ENCODE measurements at regions not wholly inside any gene's neighbourhood (a gene's known extent, or its start where the extent isn't known, plus 50 kb on each side); places are given as distances from the start of the nearest gene placed in this dataset.

DNA sequence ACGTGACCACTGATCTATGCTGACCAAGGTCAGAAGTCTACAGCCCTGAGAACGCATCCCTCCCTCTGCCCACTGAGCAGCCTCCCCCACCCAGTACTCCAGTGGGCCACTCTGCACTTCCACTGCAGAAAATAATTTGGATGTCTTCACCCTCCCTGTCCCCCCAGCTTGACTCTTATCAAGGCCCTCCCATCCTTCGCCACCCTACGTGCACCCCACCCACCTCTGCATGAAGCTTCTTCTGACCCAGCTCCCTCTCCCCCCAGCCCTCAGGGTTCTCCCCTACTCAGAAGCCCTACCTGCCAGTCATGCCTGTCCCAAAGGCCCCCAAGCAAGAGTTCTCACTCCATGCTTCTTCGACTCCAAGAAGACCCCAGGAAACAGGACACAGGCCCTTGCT is 138.5 kb upstream of the FSTL4 start:
- H3K27ac Mint-ChIP-seq: no peak overlapping the region
- H3K27me3 Mint-ChIP-seq: peaks cover 28% of the 10 kb centered on the region
- no peak overlapping the region for H3K4me3 Mint-ChIP-seq (ENCODE audit: low read depth)
- H3K4me1 Mint-ChIP-seq (ENCODE audit: low read depth): peaks cover under 1% of the 10 kb centered on the region
- DNase-seq (ENCODE audit: low spot score, unreplicated experiment): no peak
- H3K36me3 Mint-ChIP-seq (ENCODE audit: insufficient read depth): no peaks in the 10 kb centered on the region
- TF ChIP-seq, protein P1, sequence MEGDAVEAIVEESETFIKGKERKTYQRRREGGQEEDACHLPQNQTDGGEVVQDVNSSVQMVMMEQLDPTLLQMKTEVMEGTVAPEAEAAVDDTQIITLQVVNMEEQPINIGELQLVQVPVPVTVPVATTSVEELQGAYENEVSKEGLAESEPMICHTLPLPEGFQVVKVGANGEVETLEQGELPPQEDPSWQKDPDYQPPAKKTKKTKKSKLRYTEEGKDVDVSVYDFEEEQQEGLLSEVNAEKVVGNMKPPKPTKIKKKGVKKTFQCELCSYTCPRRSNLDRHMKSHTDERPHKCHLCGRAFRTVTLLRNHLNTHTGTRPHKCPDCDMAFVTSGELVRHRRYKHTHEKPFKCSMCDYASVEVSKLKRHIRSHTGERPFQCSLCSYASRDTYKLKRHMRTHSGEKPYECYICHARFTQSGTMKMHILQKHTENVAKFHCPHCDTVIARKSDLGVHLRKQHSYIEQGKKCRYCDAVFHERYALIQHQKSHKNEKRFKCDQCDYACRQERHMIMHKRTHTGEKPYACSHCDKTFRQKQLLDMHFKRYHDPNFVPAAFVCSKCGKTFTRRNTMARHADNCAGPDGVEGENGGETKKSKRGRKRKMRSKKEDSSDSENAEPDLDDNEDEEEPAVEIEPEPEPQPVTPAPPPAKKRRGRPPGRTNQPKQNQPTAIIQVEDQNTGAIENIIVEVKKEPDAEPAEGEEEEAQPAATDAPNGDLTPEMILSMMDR (IDR thresholded peaks at IDR 0.05; ENCODE audit: unreplicated experiment): no peak
- no peaks in the 10 kb centered on the region for H3K9me3 Mint-ChIP-seq (ENCODE audit: low read depth)

DNA sequence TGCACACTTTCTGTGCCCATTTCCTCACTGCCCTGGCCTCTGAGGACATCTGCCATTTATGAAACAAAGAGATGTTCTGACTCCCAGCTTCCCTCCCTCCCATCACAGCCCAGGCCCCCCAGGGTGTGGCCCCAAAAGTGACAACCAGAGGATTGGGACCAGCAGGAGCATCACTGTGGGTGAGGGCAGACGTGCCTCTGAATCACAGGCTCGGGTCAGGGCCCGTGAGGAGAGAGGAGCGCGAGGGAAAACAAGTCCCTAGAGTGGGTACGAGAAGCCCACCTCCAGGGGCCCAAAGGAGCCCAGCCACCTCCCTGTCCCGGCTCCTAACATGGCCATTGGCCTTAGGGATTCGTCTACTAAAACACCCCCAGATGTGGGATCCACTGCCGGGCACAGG is 138.0 kb upstream of the FSTL4 start:
- Mint-ChIP-seq H3K9me3 (ENCODE audit: low read depth) (no peaks in the 10 kb centered on the region), H3K4me3 (ENCODE audit: low read depth) (no peak overlapping the region), H3K27me3 (peaks cover 23% of the 10 kb centered on the region), H3K36me3 (ENCODE audit: insufficient read depth) (no peaks in the 10 kb centered on the region), H3K4me1 (ENCODE audit: low read depth) (peaks cover 5% of the 10 kb centered on the region), H3K27ac (no peak overlapping the region)
- TF ChIP-seq, protein P1 (IDR thresholded peaks at IDR 0.05; ENCODE audit: unreplicated experiment): no peak
- DNase-seq (ENCODE audit: low spot score, unreplicated experiment): no peak

DNA sequence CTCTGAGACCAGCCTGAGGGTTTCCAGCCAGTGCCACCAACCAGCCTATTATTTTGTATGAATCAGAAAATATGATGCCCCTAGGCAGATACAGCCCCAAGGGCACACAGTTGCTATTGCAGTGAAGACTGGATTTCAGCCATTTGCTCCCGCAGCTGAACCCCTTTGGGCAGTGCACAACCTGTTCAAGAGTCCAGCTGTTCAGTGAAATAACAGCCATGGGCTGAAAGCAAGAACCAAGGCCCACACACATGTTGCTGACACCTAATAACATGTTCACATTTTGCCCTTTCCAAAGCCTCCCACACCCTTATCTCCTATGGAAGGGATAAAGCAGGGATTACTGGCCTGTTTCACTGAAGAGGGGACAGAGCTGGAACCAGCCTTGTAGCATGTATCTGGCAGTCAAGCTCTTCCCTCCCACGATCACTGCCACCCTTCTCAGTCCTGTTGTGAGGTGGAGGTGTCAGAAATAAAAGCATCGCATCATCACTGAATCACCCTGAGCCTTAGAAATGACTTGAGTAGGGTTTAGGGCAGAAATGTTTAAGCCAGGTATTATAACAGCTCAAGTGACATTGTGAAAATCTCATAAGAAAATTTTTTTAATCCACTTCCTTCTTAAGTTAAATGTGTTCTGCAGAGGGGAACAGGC is 137.1 kb upstream of the FSTL4 start:
- Mint-ChIP-seq H3K27me3 (peaks cover 15% of the 10 kb centered on the region), H3K27ac (no peak overlapping the region), H3K4me1 (ENCODE audit: low read depth) (peaks cover 9% of the 10 kb centered on the region), H3K9me3 (ENCODE audit: low read depth) (no peaks in the 10 kb centered on the region), H3K4me3 (ENCODE audit: low read depth) (no peak overlapping the region), H3K36me3 (ENCODE audit: insufficient read depth) (no peaks in the 10 kb centered on the region)
- TF ChIP-seq, protein P1 (IDR thresholded peaks at IDR 0.05; ENCODE audit: unreplicated experiment): no peak
- no peak for DNase-seq (ENCODE audit: low spot score, unreplicated experiment)

DNA sequence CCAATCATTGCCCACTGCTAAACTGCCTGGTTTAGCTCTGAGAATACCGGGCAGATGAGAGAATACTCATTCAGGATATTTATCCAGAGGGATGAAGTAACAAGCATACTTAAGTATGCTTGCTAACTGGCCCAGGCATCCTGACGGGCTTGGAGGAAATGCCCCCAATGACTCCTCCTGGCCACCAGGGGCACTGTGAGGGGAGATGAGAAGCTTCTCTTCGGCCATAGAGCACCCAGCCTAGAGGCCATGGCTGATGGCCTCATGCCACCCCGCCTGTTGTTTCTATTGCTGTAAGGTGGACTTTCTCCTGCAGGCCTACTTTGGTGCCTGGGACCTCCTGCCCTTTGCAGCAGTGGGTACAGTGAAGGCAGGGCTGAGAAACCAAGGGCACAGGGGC is 134.5 kb upstream of the FSTL4 start:
- Mint-ChIP-seq H3K27me3 (peaks cover 31% of the 10 kb centered on the region), H3K36me3 (ENCODE audit: insufficient read depth) (no peaks in the 10 kb centered on the region), H3K4me3 (ENCODE audit: low read depth) (no peak overlapping the region), H3K4me1 (ENCODE audit: low read depth) (peaks cover 10% of the 10 kb centered on the region), H3K9me3 (ENCODE audit: low read depth) (no peaks in the 10 kb centered on the region), H3K27ac (no peak overlapping the region)
- TF ChIP-seq, protein P1 (IDR thresholded peaks at IDR 0.05; ENCODE audit: unreplicated experiment): peak; percentile 46
- DNase-seq (ENCODE audit: low spot score, unreplicated experiment): no peak

DNA sequence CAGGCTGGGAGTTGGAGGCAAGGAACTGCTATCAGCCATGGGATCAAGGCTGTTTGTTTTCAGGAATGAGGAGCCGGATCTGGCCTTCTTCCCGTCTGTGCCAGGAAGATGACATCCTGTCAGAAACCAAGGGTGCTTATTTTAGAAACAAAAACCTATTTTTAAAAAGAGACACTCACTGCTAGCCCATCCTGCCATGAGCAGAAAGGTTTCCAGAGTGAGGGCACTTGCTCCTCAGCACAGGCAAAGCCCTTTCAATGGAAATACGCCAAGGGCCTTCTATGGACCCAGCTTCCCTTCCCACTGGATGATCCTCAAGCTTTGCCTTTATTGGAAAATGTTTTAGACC is 132.6 kb upstream of the FSTL4 start:
- no peak overlapping the region for H3K27ac Mint-ChIP-seq
- H3K36me3 Mint-ChIP-seq (ENCODE audit: insufficient read depth): no peaks in the 10 kb centered on the region
- H3K27me3 Mint-ChIP-seq: peaks cover 33% of the 10 kb centered on the region
- H3K4me1 Mint-ChIP-seq (ENCODE audit: low read depth): peaks cover 10% of the 10 kb centered on the region
- H3K4me3 Mint-ChIP-seq (ENCODE audit: low read depth): no peak overlapping the region
- TF ChIP-seq, protein P1 (IDR thresholded peaks at IDR 0.05; ENCODE audit: unreplicated experiment): no peak
- no peak for DNase-seq (ENCODE audit: low spot score, unreplicated experiment)
- no peaks in the 10 kb centered on the region for H3K9me3 Mint-ChIP-seq (ENCODE audit: low read depth)

Measured in progenitor cell of endocrine pancreas (in vitro differentiated cells).